ENCODE measurements at regions not wholly inside any gene's neighbourhood (a gene's known extent, or its start where the extent isn't known, plus 50 kb on each side); places are given as distances from the start of the nearest gene placed in this dataset.
"Not testable (repeated sequence)": the region's sequence is repeated elsewhere in the genome, so short reads cannot be mapped to it uniquely, and the experiment has no call there.

GRCh38 chr5:120140501-120140900 lies 323.6 kb upstream of the PRR16 start:
- H3K27ac ChIP-seq, result no peak overlapping the region
- no peak for TF ChIP-seq CTCF (IDR thresholded peaks at IDR 0.05)

GRCh38 chr5:120141076-120141475 lies 323.0 kb upstream of the PRR16 start:
- no peak for TF ChIP-seq CTCF (IDR thresholded peaks at IDR 0.05)
- H3K27ac ChIP-seq, result no peak overlapping the region

- H3K27ac ChIP-seq, result no peak overlapping the region
- TF ChIP-seq ZFX (IDR thresholded peaks at IDR 0.05; ENCODE audit: borderline replicate concordance), result no peak
- TF ChIP-seq CTCF (IDR thresholded peaks at IDR 0.05), result no peak
Observed at GRCh38 chr5:120146787-120147186, 317.3 kb upstream of the PRR16 start.

GRCh38 chr5:120147911-120148310 lies 316.2 kb upstream of the PRR16 start:
- not testable (repeated sequence) for H3K27ac ChIP-seq

GRCh38 chr5:120150770-120151169 lies 313.3 kb upstream of the PRR16 start:
- TF ChIP-seq CTCF (IDR thresholded peaks at IDR 0.05), result no peak
- TF ChIP-seq ZFX (IDR thresholded peaks at IDR 0.05; ENCODE audit: borderline replicate concordance), result no peak
- H3K27ac ChIP-seq, result no peak overlapping the region

GRCh38 chr5:120151181-120151580 lies 312.9 kb upstream of the PRR16 start:
- TF ChIP-seq CTCF (IDR thresholded peaks at IDR 0.05), result no peak
- TF ChIP-seq ZFX (IDR thresholded peaks at IDR 0.05; ENCODE audit: borderline replicate concordance), result no peak
- H3K27ac ChIP-seq, result no peak overlapping the region

GRCh38 chr5:120151825-120152224 lies 312.3 kb upstream of the PRR16 start:
- TF ChIP-seq CTCF (IDR thresholded peaks at IDR 0.05) (no peak), ZFX (IDR thresholded peaks at IDR 0.05; ENCODE audit: borderline replicate concordance) (no peak)
- no peak overlapping the region for H3K27ac ChIP-seq

GRCh38 chr5:120152472-120152871 lies 311.6 kb upstream of the PRR16 start:
- no peak for TF ChIP-seq CTCF (IDR thresholded peaks at IDR 0.05)
- no peak for TF ChIP-seq ZFX (IDR thresholded peaks at IDR 0.05; ENCODE audit: borderline replicate concordance)
- no peak overlapping the region for H3K27ac ChIP-seq

Measured in 22Rv1 (cell line).